IPS-15b (cell line): ENCODE measurements at regions not wholly inside any gene's neighbourhood (a gene's known extent, or its start where the extent isn't known, plus 50 kb on each side); places are given as distances from the start of the nearest gene placed in this dataset.
"Not testable (repeated sequence)": the region's sequence is repeated elsewhere in the genome, so short reads cannot be mapped to it uniquely, and the experiment has no call there.

Experiments used
- H3K27me3 ChIP-seq: one replicate; pipeline ENCODE4 v1.6.1; 2013; ENCODE audit warnings: low read length; ENCODE audit not compliant: control insufficient read depth, insufficient read depth
- H3K36me3 ChIP-seq: one replicate; pipeline ENCODE4 v1.6.1; 2013; ENCODE audit warnings: low read length; ENCODE audit not compliant: control insufficient read depth, insufficient read depth
- H3K4me1 ChIP-seq: one replicate; pipeline ENCODE4 v1.6.1; 2013; ENCODE audit warnings: mild to moderate bottlenecking, low read length; ENCODE audit not compliant: control insufficient read depth, insufficient read depth
- H3K4me3 ChIP-seq: one replicate; pipeline ENCODE4 v1.5.1; 2013; ENCODE audit warnings: low read depth, low read length
- H3K9ac ChIP-seq: one replicate; pipeline ENCODE4 v1.6.1; 2013; ENCODE audit warnings: low read depth, mild to moderate bottlenecking, low read length
- H3K9me3 ChIP-seq: one replicate; pipeline ENCODE4 v1.6.1; 2013; ENCODE audit warnings: mild to moderate bottlenecking, low read length; ENCODE audit not compliant: control insufficient read depth, insufficient read depth

GRCh38 chr11:45738194-45738593, 66.8 kb upstream of the SLC35C1 start:
- H3K9ac ChIP-seq, H3K4me3 ChIP-seq, H3K9me3 ChIP-seq, H3K4me1 ChIP-seq, H3K27me3 ChIP-seq, H3K36me3 ChIP-seq: not testable (repeated sequence)

- no peak overlapping the region for H3K4me3 ChIP-seq
- no peak overlapping the region for H3K9ac ChIP-seq
- no peaks in the 10 kb centered on the region for H3K4me1 ChIP-seq
- H3K36me3 ChIP-seq, result no peaks in the 10 kb centered on the region
- H3K27me3 ChIP-seq, result no peaks in the 10 kb centered on the region
- H3K9me3 ChIP-seq, result peaks cover 2% of the 10 kb centered on the region
These were observed 67.9 kb upstream of the SLC35C1 start for GRCh38 chr11:45737056-45737455.

- H3K9ac ChIP-seq, result no peak overlapping the region
- no peak overlapping the region for H3K4me3 ChIP-seq
- no peaks in the 10 kb centered on the region for H3K27me3 ChIP-seq
- no peaks in the 10 kb centered on the region for H3K36me3 ChIP-seq
- peaks cover 2% of the 10 kb centered on the region for H3K9me3 ChIP-seq
- H3K4me1 ChIP-seq, result no peaks in the 10 kb centered on the region
These were observed 68.5 kb upstream of the SLC35C1 start for GRCh38 chr11:45736424-45736823.

GRCh38 chr11:45733176-45733575, 67.8 kb upstream of the CHST1 start:
- Histone ChIP-seq H3K4me1 (no peaks in the 10 kb centered on the region), H3K9me3 (peaks cover 2% of the 10 kb centered on the region), H3K36me3 (no peaks in the 10 kb centered on the region), H3K4me3 (no peak overlapping the region), H3K27me3 (no peaks in the 10 kb centered on the region), H3K9ac (no peak overlapping the region)

GRCh38 chr11:45732343-45732742, 66.9 kb upstream of the CHST1 start:
- Histone ChIP-seq H3K36me3 (no peaks in the 10 kb centered on the region), H3K4me1 (no peaks in the 10 kb centered on the region), H3K9me3 (peaks cover 2% of the 10 kb centered on the region)

GRCh38 chr11:45731171-45731570, 65.7 kb upstream of the CHST1 start:
- H3K27me3 ChIP-seq, H3K4me1 ChIP-seq, H3K9ac ChIP-seq, H3K9me3 ChIP-seq, H3K36me3 ChIP-seq, H3K4me3 ChIP-seq: not testable (repeated sequence)

More at GRCh38 chr11:45732343-45732742, 66.9 kb upstream of the CHST1 start:
- no peak overlapping the region for H3K9ac ChIP-seq
- H3K27me3 ChIP-seq, result no peaks in the 10 kb centered on the region
- no peak overlapping the region for H3K4me3 ChIP-seq

- no peak overlapping the region for H3K9ac ChIP-seq
- no peak overlapping the region for H3K4me3 ChIP-seq
- H3K36me3 ChIP-seq, result no peaks in the 10 kb centered on the region
- H3K4me1 ChIP-seq, result no peaks in the 10 kb centered on the region
- no peaks in the 10 kb centered on the region for H3K27me3 ChIP-seq
- no peaks in the 10 kb centered on the region for H3K9me3 ChIP-seq
These were observed 64.6 kb upstream of the CHST1 start for GRCh38 chr11:45730014-45730413.

GRCh38 chr11:45726493-45727054, 61.2 kb upstream of the CHST1 start:
- Histone ChIP-seq H3K9me3 (no peaks in the 10 kb centered on the region), H3K4me3 (no peak overlapping the region), H3K27me3 (no peaks in the 10 kb centered on the region), H3K36me3 (no peaks in the 10 kb centered on the region), H3K4me1 (peaks cover 2% of the 10 kb centered on the region), H3K9ac (no peak overlapping the region)

GRCh38 chr11:45725776-45726492, 60.5 kb upstream of the CHST1 start:
- peaks cover 2% of the 10 kb centered on the region for H3K4me1 ChIP-seq
- peaks cover 6% of the 10 kb centered on the region for H3K27me3 ChIP-seq
- no peaks in the 10 kb centered on the region for H3K9me3 ChIP-seq
- no peak overlapping the region for H3K4me3 ChIP-seq
- no peaks in the 10 kb centered on the region for H3K36me3 ChIP-seq
- no peak overlapping the region for H3K9ac ChIP-seq

GRCh38 chr11:45725121-45725520, 59.7 kb upstream of the CHST1 start:
- Histone ChIP-seq H3K9me3 (no peaks in the 10 kb centered on the region), H3K36me3 (no peaks in the 10 kb centered on the region), H3K27me3 (peaks cover 6% of the 10 kb centered on the region), H3K9ac (no peak overlapping the region), H3K4me3 (no peak overlapping the region), H3K4me1 (peaks cover 2% of the 10 kb centered on the region)

GRCh38 chr11:45724153-45724552, 58.7 kb upstream of the CHST1 start:
- Histone ChIP-seq H3K9ac (no peak overlapping the region), H3K9me3 (no peaks in the 10 kb centered on the region), H3K36me3 (no peaks in the 10 kb centered on the region), H3K27me3 (peaks cover 7% of the 10 kb centered on the region), H3K4me1 (peaks cover 2% of the 10 kb centered on the region), H3K4me3 (no peak overlapping the region)

GRCh38 chr11:45723397-45723796, 58.0 kb upstream of the CHST1 start:
- Histone ChIP-seq H3K36me3 (no peaks in the 10 kb centered on the region), H3K4me1 (peaks cover 2% of the 10 kb centered on the region), H3K9me3 (no peaks in the 10 kb centered on the region), H3K9ac (no peak overlapping the region), H3K27me3 (peaks cover 7% of the 10 kb centered on the region), H3K4me3 (no peak overlapping the region)
